ENCODE measurements at regions not wholly inside any gene's neighbourhood (a gene's known extent, or its start where the extent isn't known, plus 50 kb on each side); places are given as distances from the start of the nearest gene placed in this dataset.

DNA sequence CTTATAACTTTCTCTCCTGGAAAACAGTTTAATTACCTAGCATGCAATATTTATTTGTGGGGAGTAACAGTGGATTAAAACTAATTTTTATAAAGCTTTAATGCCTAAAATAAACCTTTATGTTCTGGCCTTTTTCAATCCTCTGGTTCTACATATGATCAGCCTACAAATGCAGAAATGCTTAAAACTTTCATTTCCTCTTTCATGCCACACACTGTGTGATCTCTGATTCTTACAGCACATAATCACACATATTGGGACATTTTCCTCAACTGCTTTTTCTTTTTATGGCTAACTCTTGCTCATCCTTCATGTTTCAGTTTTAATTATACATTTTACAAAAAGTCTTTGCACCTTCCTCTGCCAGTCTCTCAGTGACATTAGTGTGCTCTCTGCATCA, 910.8 kb upstream of the SLITRK6 start:
- no peak for TF ChIP-seq GATA2 (IDR thresholded peaks at IDR 0.05; ENCODE audit: low read depth, low read length)
- TF ChIP-seq GATA3 (IDR thresholded peaks at IDR 0.05; ENCODE audit: low read depth, low read length), result no peak

DNA sequence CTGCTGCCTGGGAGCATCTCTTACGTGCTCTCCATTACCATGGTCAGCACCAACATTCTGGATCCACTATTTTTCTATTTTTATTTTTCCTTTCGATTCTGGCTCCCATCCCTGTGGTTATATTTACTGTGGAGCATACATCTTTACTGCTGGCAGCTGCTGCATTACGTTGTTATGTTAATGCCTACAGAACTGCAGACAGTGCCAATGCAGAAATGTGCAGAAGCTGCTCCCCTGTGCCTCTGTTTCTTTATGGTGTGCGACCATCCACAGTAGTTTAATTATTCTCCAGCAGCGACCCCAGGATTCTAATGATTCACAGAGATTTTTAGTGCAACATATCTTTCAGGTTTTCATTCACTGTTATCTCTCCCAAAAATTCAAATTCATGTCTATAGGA, 911.7 kb upstream of the SLITRK6 start:
- no peak for TF ChIP-seq GATA3 (IDR thresholded peaks at IDR 0.05; ENCODE audit: low read depth, low read length)
- no peak for TF ChIP-seq GATA2 (IDR thresholded peaks at IDR 0.05; ENCODE audit: low read depth, low read length)

DNA sequence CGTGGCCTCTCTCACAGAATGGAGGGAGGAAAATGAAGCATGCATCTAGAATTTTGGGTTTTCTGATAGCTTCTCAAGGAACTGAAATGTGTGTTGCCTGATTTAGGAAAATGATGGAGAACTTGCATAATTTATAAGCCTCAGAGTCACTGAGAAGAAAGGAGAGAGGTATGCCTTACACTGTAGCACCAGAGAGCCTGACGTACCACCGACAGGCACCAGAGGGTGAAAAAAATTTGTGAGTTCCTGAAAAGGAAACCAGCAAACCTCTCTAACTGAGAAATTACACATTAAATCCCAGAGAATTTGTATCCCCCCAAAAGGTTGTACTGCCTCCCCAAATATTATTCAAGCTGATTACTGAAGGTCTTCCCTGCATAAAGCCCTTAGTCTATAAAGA, 915.3 kb upstream of the SLITRK6 start:
- TF ChIP-seq GATA3 (IDR thresholded peaks at IDR 0.05; ENCODE audit: low read depth, low read length) (no peak), GATA2 (IDR thresholded peaks at IDR 0.05; ENCODE audit: low read depth, low read length) (no peak)

DNA sequence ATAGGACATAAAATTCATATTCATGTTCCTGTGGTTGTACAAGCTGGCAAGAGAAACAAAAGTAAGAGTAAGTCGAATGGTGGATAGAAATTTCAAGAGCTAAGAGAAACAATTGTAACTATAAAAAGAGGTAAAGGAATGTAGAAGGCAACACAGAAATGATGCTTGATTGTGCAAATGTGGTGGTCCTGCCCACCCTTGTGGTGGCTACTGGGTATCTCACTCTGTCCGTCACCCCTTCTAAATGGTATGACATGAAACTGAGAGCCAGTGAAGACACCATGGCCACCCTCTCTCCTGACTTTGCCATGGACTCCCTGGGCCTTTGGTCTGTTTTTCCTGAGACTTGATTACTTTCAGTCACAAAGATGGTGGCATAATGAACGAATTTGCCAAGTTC, 925.9 kb upstream of the SLITRK6 start:
- TF ChIP-seq GATA2 (IDR thresholded peaks at IDR 0.05; ENCODE audit: low read depth, low read length) (no peak), GATA3 (IDR thresholded peaks at IDR 0.05; ENCODE audit: low read depth, low read length) (no peak)

DNA sequence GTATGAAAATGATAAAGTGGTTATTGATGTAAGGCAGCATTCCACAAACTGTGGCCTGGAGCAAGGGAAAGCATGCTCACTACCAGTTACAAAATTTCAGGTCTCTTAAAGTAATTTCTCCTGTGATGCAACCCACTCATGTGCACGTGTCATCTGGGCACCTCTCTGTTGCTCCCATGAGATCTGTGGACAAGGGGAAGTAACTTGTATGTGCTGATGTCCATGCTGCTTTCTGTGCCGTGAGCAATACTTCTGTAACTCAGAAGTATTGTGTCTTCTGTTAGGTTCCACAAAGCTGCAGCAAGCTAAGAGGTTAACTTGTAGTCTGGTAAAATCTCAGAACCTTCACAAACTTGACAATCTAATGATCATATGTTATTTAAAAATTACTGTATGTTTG, 930.0 kb upstream of the SLITRK6 start:
- TF ChIP-seq GATA3 (IDR thresholded peaks at IDR 0.05; ENCODE audit: low read depth, low read length), result no peak

DNA sequence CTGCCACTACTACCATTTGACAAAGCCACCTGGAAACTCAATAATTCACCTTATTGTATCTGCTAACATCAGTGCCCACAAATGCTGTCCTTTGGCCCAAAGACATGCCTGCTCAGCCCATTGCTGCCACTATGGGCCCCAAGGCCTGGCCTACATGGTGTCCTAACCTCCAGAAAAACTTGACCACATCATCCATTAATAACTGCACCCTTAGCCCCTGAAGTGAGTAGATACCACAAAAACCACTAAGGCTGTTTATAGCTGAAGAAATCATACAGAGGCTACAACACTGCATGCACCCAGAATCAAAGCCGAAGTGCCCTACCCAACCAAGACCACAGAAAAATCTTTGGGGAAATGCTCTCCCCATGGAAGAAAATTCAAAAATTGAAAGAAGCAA, 932.8 kb upstream of the SLITRK6 start:
- TF ChIP-seq GATA3 (IDR thresholded peaks at IDR 0.05; ENCODE audit: low read depth, low read length), result no peak
- no peak for TF ChIP-seq GATA2 (IDR thresholded peaks at IDR 0.05; ENCODE audit: low read depth, low read length)

DNA sequence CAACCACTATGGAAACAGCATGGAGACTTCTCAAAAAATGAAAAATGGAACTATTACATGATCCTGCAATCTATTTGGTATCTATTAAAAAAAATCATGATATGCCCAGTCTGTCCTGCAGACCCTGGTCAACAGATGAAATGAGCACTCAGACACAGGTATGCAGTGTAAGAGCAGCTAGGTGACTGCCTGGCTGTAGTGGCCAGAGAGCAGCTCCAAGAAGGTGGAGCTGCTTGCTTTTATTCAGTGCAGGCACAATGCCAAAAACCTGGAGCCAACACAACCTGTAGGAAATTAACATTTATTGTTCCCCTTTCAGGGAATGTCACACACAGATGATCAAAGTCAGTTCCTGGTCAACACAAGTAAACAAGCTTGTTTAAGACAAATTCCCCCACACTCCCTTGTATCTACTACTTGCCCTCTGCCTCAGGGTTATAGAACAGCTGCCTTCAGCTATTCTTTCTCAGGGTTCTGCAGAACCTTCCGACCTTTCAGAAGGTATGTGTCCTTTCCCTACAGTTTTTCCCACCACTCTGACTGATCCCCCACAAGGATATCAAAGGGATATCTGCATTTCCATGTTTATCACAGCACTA, 933.7 kb upstream of the SLITRK5 start:
- TF ChIP-seq GATA3 (IDR thresholded peaks at IDR 0.05; ENCODE audit: low read depth, low read length) (no peak), GATA2 (IDR thresholded peaks at IDR 0.05; ENCODE audit: low read depth, low read length) (no peak)

DNA sequence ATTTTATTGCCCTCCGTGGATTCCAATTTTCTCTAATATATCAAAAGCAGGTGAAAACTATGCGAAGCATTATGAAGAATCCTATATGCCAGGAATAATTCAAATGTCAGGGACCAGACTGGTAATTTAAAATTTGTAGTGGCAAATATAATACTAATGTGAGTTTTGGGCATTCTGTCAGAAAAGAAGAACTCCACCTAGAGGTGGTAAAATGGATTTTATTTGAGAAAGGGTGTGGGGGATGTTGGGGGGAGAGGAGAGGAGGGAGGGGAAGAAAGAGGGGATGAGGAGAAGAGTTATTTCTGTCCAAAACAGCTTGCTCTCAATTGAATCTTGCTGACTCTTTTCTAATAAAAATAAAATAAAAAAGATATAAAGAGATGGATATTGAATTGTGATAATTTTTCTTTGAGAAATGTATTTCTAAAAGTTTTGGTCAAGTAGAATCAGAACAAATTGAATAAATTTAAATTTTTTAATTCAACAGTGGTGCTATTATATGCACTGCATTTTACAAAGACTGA, 929.3 kb upstream of the SLITRK5 start:
- TF ChIP-seq GATA3 (IDR thresholded peaks at IDR 0.05; ENCODE audit: low read depth, low read length), result no peak
- no peak for TF ChIP-seq GATA2 (IDR thresholded peaks at IDR 0.05; ENCODE audit: low read depth, low read length)

DNA sequence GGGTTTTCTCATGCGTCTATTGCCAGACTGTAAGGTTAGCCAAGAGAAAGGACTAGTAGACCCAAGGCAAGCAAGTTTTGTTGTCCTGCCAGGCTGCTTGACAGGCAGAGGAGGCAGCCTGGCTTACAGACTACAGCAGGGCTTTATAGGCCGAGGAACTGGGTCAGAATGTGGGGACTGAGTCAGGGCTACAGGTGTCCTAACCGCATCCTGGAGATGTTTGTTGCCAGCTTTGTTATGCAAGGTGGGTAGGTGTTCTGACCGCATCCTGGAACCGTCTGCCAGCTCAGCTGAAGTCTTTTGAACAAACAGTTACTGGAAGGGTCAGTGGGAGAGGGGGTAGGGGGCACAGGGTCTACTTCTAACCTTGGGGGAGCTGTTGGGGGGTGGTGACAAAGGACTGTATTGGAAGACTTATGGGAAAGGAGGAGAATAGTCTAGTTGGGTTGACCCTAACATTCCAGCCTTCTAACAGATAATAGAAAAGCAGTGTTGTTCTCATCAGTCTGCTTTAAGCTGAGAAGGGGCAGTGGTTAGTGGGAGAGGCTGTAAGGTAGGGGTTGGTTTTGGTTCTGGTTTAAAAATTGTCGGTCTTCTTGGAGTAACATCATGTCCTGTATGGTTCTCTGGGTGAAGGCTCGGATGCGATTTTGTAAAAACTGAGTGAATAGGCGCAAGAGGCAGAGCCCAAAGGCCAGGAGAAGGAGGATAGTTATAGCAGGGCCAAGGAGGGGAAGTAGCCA, 913.8 kb upstream of the SLITRK5 start:
- no peak for TF ChIP-seq GATA2 (IDR thresholded peaks at IDR 0.05; ENCODE audit: low read depth, low read length)
- TF ChIP-seq GATA3 (IDR thresholded peaks at IDR 0.05; ENCODE audit: low read depth, low read length), result no peak

DNA sequence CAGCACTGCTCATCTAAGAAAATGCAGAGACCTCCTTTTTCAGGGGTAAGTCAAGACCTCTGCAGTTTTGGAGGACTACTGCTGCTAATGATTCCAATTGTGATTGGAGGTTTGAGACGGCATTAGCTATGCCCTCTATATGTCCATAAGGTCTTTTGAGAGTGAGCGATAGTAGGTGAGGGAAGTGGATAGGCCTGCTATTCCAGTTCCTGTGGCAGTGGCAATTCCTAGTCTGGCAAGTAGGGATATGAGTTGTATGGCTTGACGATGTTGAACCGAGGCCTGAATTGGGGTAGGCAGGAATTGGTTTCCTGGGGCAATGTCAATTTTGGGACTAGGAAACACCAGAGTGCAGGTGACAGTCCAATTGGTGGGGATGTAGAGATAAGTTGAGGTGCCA, 913.1 kb upstream of the SLITRK5 start:
- TF ChIP-seq GATA2 (IDR thresholded peaks at IDR 0.05; ENCODE audit: low read depth, low read length) (no peak), GATA3 (IDR thresholded peaks at IDR 0.05; ENCODE audit: low read depth, low read length) (no peak)

DNA sequence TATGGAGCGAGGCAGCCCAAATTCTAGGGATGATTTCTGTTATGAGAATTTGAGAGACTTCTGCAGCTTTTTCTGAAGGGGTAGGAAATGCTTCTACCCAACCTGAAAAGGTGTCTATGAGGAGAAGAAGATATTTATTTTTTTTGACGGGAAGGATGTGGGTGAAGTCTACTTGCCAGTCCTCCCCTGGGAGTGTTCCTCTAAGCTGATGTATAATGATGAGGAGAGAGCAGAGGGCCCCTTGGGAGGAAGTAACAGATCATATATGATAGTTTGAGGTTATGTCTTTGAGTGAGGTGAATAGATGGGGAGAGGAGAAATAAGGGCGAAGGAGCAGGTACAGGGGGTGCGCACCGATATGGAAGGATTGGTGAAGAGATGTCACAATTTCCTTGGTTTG, 910.6 kb upstream of the SLITRK5 start:
- TF ChIP-seq GATA2 (IDR thresholded peaks at IDR 0.05; ENCODE audit: low read depth, low read length) (no peak), GATA3 (IDR thresholded peaks at IDR 0.05; ENCODE audit: low read depth, low read length) (no peak)

DNA sequence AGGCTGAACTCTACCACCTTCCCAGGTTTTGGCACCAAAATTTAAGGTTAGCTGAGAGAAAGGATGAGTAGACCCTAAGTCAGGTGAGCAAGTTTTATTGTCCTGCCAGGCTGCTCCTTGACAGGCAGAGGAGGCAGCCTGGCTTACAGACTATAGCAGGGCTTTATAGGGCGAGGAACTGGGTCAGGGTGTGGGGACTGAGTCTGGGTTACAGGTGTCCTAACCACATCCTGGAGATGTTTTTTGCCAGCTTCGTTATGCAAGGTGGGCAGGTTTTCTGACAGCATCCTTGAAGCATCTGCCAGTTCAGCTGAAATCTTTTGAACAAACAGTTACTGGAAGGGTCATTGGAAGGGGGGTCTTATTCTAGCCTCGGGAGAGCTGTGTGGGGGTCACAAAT, 905.7 kb upstream of the SLITRK5 start:
- TF ChIP-seq GATA2 (IDR thresholded peaks at IDR 0.05; ENCODE audit: low read depth, low read length) (no peak), GATA3 (IDR thresholded peaks at IDR 0.05; ENCODE audit: low read depth, low read length) (no peak)

DNA sequence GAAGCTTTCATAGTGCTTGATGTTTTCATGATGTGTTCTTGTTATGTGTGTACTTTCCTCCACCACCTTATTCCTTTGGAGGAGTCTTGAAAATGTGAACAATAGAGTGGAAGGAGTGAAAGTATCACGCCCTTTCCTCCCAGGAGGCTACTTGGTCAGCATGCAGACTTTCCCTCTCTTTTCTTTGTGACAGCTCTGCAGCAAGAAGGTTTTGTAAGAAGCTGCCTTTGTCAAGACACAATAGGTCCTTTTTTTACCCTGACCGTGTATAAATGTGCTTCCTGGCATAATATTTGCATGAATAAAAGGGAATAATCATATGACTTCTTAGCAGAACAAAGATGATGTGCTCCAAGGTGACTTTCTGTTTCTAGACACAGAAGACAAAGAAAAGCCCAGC, 882.6 kb upstream of the SLITRK5 start:
- TF ChIP-seq GATA2 (IDR thresholded peaks at IDR 0.05; ENCODE audit: low read depth, low read length) (no peak), GATA3 (IDR thresholded peaks at IDR 0.05; ENCODE audit: low read depth, low read length) (no peak)

DNA sequence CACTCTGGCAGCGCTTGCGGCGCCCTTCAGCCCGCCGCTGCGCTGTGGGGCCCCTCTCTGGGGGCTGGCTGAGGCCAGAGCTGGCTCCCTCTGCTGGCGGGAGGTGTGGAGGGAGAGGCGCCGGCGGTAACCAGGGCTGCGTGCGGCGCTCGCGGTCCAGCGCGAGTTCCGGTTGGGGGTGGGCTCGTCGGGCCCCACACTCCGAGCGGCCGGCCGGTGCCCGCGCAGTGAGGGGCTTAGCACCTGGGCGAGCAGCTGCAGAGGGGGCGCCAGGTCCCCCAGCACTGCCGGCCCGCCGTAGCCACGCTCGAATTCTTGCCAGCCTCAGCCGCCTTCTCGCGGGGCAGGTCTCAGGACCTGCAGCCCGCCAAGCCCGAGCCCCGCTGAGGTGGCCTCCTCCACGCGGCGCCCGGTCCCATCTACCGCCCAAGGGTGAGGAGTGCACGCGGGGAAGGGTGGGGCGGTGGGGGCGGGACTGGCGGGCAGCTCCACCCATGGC, 879.0 kb upstream of the SLITRK5 start:
- TF ChIP-seq GATA3 (IDR thresholded peaks at IDR 0.05; ENCODE audit: low read depth, low read length) (no peak), GATA2 (IDR thresholded peaks at IDR 0.05; ENCODE audit: low read depth, low read length) (no peak)

DNA sequence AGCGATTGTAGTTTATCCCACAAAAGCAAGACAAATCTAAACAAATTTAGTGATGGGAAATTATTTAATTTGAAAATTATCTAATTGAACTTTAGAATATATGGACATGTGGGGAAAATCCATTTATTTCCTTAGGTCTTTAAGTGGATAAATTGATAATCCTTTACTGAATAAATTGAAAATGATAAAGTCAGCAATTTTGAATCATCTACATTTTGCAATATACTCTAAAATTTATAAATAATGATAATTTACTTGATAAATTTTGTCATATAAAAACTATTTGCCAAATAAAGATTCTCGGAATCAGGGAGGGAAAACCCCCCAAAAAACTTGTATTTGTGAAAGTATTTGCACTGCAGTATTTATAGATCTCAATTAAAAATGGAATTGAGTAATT, 875.3 kb upstream of the SLITRK5 start:
- TF ChIP-seq GATA2 (IDR thresholded peaks at IDR 0.05; ENCODE audit: low read depth, low read length) (no peak), GATA3 (IDR thresholded peaks at IDR 0.05; ENCODE audit: low read depth, low read length) (no peak)
